Epithelial cell of esophagus (primary cell): ENCODE measurements at regions not wholly inside any gene's neighbourhood (a gene's known extent, or its start where the extent isn't known, plus 50 kb on each side); places are given as distances from the start of the nearest gene placed in this dataset.

ENCODE experiments used
- DNase-seq: peaks from one replicate; pipeline ENCODE4 v3.0.0; 2010; ENCODE audit warnings: low read depth
- H3K4me3 ChIP-seq: 2 replicates; pipeline ENCODE4 v1.5.1; 2011; ENCODE audit warnings: mild to moderate bottlenecking, low read length, control low read depth
- CTCF ChIP-seq: IDR thresholded peaks from 2 replicates; pipeline ENCODE4 v1.5.1; 2011; ENCODE audit warnings: low read depth, mild to moderate bottlenecking, low read length, control low read depth, inconsistent platforms; ENCODE audit not compliant: insufficient read depth; ENCODE audit errors: missing control alignments

- TF ChIP-seq CTCF, result no peak
- no peak overlapping the region for H3K4me3 ChIP-seq
- DNase-seq, result no peak
Measured at GRCh38 chr5:53160895-53161294, 51.3 kb upstream of the MOCS2 start.

DNA sequence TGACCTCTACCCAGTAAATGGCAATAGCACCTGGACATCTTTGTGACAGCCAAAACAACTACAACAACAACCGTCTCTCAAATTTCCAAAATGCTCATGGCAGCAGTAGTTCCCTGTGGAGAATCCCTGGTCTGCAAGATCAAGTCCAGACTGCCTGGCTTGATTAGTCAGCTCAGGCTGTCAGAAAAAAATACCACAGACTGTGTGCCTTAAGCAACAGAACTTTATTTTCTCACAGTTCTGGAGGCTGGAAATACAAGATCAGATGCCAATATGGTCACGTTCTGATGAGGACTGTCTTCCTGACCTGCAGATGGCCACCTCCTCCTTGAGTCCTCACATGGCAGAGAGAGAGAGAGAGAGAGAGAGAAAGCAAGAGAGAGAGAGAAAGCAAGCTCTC, 52.3 kb upstream of the MOCS2 start:
- H3K4me3 ChIP-seq, result no peak overlapping the region
- peak; percentile 78 for DNase-seq
- no peak for TF ChIP-seq CTCF

GRCh38 chr5:53164478-53165165, 55.1 kb upstream of the MOCS2 start:
- no peak for TF ChIP-seq CTCF
- no peak for DNase-seq
- no peak overlapping the region for H3K4me3 ChIP-seq

GRCh38 chr5:53165431-53166182, 56.0 kb upstream of the MOCS2 start:
- DNase-seq, result no peak
- no peak for TF ChIP-seq CTCF
- no peak overlapping the region for H3K4me3 ChIP-seq

GRCh38 chr5:53166183-53166495, 56.6 kb upstream of the MOCS2 start:
- no peak for TF ChIP-seq CTCF
- DNase-seq, result no peak
- no peak overlapping the region for H3K4me3 ChIP-seq

DNA sequence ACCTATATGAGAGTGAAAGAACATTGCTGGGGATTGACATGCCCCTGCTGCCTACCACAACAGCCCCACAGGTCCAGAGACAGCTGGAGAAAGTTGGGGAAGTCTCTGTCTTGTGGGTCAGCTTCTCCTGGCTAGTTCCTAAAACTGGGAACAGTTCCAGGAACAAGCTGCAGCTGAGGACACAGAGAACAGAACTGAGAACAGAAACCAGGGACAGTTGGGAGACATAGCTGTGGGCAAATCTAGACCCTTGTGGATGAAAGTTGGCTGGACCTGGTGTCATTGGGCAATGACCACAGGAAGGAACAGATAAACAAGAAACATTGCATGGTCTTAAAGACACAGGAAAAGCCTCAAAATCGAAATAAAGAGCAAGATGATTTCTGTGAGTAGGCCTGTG, 58.3 kb upstream of the MOCS2 start:
- no peak overlapping the region for H3K4me3 ChIP-seq
- no peak for TF ChIP-seq CTCF
- DNase-seq, result no peak

GRCh38 chr5:53169933-53170332, 60.4 kb upstream of the MOCS2 start:
- no peak for DNase-seq
- no peak overlapping the region for H3K4me3 ChIP-seq
- no peak for TF ChIP-seq CTCF
